ENCODE measurements at regions not wholly inside any gene's neighbourhood (a gene's known extent, or its start where the extent isn't known, plus 50 kb on each side); places are given as distances from the start of the nearest gene placed in this dataset.

- DNase-seq (ENCODE audit: low read depth), result no peak
- TF ChIP-seq CTCF (IDR thresholded peaks at IDR 0.05; ENCODE audit: insufficient read depth, low read depth, low read length, missing control alignments), result no peak
- no peak overlapping the region for H3K4me3 ChIP-seq (ENCODE audit: low read depth, low read length)
These were observed 99.4 kb upstream of the IQSEC1 start for GRCh38 chr3:13172644-13173013.

DNA sequence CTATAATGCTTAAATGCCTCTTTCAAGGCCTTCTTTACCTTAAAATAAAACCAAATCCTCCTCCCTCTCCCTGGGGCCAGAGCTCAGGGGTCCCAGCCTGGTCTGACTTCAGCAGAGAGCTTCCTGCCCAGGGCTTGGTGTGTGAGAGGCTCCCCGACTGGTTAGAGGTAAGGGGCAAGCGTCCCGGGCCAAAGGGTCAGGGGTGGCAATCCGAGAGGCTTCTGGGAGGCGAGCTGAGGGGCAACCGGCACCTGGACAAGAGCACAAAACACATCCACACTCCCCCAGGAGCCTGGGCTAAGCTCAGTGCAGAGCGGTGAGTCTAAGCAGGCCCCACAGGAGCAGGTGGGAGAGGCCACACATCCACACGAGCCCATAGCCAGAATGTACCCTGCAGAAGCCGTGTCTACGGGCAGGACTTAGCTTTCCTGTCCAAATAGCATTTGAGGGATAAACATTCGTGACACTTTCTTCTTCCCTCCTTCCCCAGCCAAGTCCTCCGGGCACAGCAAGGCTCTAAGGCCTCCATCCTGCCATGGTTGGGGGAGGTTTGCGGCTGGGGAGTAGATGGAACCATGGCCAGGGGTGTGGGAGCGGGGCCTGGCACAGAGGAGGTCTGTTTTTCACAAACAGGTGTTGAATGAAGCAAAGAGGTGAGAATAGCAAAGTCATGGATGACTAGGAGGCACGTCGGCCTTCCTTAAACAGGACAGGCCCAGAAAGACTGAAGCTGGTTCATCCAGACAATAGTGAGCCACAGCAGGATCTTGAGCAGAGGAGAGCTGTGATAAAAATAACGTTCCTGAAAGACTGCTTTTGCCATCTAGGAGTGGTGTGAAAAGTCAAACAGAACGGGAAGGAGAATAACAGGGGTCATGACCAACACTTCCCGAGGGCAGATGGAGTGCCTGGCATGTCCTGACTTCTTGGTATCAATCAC is 98.7 kb upstream of the IQSEC1 start:
- H3K4me3 ChIP-seq (ENCODE audit: low read depth, low read length), result no peak overlapping the region
- no peak for DNase-seq (ENCODE audit: low read depth)
- no peak for TF ChIP-seq CTCF (IDR thresholded peaks at IDR 0.05; ENCODE audit: insufficient read depth, low read depth, low read length, missing control alignments)

DNA sequence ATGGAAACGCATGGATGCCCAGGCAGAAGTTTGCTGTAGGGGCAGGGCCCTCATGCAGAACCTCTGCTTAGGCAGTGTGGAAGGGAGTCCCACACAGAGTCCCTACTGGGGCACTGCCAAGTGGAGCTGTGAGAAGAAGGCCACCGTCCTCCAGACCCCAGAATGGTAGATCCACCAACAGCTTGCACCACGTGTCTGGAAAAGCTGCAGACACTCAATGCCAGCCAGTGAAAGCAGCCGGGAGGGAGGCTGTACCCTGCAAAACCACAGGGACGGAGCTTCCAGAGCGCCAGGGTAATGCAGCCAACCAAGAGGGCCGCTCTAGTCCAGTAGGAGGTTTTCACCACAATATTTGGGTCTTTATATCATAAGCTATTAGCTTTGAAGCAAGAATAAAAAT is 97.1 kb upstream of the IQSEC1 start:
- no peak for TF ChIP-seq CTCF (IDR thresholded peaks at IDR 0.05; ENCODE audit: insufficient read depth, low read depth, low read length, missing control alignments)
- DNase-seq (ENCODE audit: low read depth), result no peak
- H3K4me3 ChIP-seq (ENCODE audit: low read depth, low read length), result no peak overlapping the region

DNA sequence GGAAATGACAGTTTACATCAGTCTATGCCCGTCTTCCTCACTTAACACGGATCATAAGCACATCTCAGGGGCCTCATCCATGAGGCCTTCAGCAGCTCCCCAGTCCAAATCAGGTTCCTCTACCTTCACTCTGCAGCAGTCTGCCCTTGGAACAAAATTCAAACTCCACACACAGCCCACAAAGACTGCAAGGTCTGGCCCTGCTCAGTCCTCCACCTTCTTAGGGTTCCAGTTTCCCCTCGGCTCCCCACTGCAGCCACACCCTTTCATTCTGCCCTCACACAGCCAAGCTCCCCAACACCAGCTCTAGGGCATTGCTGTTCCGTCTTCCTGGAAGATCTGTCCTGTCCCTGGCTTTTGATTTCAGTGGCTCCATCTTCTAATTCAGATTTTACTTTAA is 95.2 kb upstream of the IQSEC1 start:
- DNase-seq (ENCODE audit: low read depth), result no peak
- TF ChIP-seq CTCF (IDR thresholded peaks at IDR 0.05; ENCODE audit: insufficient read depth, low read depth, low read length, missing control alignments), result no peak
- no peak overlapping the region for H3K4me3 ChIP-seq (ENCODE audit: low read depth, low read length)

DNA sequence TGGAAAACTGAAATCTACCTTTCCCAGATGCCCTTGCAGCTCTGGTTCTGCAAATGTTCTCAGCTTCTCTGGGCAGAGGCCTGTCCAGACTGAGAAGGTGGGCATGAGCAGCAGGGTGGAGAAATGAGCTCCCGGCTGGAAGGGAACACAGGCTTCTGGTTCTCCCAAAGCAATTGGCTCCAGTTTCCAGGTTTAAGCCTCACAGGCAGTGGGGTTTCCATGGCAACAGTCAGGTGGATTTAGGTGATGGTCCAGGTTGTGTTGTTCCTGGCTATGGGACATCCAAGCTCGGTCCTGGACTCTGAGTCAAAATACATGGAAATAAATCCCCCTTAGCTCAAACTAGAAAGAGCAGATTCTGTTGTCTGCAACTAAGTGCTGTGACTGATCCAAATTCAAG is 94.6 kb upstream of the IQSEC1 start:
- no peak for TF ChIP-seq CTCF (IDR thresholded peaks at IDR 0.05; ENCODE audit: insufficient read depth, low read depth, low read length, missing control alignments)
- no peak for DNase-seq (ENCODE audit: low read depth)
- no peak overlapping the region for H3K4me3 ChIP-seq (ENCODE audit: low read depth, low read length)

GRCh38 chr3:13167064-13167743 is 94.0 kb upstream of the IQSEC1 start:
- TF ChIP-seq CTCF (IDR thresholded peaks at IDR 0.05; ENCODE audit: insufficient read depth, low read depth, low read length, missing control alignments), result no peak
- DNase-seq (ENCODE audit: low read depth), result no peak
- H3K4me3 ChIP-seq (ENCODE audit: low read depth, low read length), result no peak overlapping the region
